GM21423 (cell line): ENCODE measurements at regions not wholly inside any gene's neighbourhood (a gene's known extent, or its start where the extent isn't known, plus 50 kb on each side); places are given as distances from the start of the nearest gene placed in this dataset.

Source experiments
- ATAC-seq: cut with Tn5 transposase; IDR thresholded peaks from one replicate; pipeline ENCODE4 v1.9.1; 2021; ENCODE audit warnings: mild to moderate bottlenecking, moderate library complexity; ENCODE audit not compliant: unreplicated experiment

DNA sequence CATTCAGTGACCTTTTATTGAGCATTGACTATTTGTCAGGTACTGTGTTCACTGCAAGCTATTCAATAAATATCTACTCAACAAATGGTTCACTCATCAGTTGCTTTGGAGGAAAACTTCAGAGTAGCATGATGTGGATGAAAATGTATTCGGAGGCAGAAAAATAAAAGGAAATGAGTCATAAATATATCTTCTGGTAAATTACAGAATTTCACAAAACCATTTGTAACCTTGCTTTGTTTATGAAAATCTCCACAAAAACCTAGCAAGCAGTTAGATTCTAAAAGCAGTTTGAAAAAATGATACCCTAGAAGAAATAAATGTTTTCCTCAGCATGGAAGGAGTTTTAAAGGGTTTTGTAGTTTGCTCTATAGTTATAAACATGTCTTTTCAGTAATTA, 399.6 kb downstream of the LMO7 start:
- ATAC-seq = no peak

DNA sequence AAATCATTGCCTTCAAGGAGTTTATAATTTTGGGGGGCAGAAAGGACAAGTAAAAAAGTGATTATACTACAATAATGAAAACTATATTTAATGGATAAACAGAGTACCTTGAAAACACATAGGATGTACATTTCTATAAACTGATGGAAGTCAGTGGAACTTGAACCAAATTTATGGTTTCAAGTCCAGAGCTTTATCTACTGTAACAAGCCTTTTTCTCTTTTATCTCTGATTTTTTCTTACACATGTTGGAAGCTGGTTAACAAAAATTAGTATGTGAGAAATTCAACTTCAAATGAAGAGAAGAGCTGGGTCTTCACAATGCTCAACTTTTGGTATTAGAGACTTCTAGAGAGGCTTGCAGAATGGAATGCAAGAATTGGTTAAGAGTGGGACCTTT, 393.6 kb downstream of the LMO7 start:
- no peak for ATAC-seq

DNA sequence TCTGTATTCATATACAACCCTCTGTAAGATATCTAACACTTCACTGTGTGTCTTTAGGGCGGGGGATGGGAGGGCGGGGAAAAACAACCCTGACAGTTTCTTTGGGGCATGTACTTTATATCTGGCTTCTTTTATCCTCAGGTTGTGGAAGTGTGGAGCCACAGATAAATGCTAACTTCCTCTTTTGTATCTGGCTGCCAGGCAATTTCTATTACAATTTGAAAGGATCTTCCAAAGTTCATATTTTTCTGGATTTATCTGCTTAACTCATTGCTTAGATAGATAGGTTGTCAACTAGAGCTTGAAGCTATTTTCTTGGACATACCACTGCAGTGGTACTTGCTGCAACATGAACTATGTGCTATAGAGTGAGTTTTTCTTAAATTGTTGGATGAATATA, 393.0 kb downstream of the LMO7 start:
- no peak for ATAC-seq

DNA sequence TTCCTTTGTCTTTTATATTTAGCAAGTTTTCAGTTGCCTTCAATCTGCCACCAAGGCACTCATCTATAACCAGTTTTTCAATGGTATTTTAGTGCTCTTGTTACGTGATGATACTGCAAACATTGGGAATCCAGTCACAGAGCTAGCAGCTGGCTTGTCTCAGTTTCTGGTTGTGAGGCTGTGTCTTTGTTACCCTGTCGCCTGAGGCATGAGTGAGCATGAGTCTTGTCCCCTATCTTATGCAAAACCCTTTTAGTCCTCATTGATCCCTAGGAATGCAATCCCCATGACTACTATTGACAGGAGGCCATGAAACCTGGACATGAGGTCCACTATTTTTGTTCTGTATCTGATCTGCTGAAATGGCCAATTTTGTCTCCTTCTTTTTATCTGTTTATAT, 391.0 kb downstream of the LMO7 start:
- ATAC-seq = no peak

DNA sequence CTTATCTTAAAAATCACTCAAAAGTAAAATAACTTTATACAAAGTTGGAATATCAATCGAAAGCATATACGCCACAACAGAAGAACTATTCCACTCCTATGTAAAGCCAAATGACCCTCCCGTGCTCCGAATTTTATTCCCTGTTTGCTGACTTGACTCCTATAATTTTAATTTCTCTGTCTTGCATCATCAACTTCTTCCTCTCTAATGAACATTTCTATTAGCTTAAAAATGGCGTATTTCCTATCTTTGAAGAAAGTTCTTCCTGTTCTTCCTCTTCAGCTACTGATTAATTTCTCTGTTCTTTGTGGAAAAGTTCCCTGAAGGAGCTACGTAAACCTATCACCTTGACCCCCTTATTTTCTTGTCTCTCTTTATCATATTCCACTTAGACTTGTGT, 389.3 kb downstream of the LMO7 start:
- ATAC-seq = no peak

DNA sequence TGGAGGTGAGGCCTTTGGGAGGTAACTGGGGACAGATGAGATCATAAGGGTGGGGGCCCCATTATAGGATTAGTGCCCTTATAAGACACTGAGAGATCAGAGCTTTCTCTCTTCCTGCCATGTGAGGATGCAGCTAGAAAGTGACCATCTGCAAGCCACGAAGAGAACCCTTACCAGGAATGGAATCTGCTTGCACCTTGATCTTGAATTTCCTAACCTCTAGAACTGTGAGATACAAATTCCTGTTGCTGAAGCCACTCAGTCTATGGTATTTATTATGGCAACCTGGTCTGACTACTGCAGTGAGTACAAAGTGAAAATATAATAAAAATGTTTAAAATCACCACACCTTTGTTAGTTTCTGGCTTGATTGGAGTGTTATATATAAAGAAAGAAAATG, 388.0 kb downstream of the LMO7 start:
- no peak for ATAC-seq

DNA sequence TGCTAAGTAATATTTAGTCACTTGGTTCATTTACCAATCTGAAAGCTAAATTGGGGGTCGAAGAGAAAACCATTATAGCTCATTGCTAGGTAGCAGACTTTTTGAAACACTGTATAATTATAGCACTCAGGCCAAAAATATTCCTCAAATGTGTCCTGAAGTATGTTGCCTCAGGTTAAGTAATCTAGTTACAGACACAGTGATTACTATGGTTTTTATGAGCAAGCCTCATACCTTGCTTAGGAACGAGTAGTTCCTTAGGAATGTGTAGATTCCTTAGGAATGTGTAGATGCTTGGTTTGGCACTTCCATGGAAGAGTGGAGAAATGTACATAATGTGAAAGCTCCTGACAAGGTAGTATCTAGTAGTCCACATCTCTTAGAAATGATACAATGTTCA, 387.5 kb downstream of the LMO7 start:
- no peak for ATAC-seq

DNA sequence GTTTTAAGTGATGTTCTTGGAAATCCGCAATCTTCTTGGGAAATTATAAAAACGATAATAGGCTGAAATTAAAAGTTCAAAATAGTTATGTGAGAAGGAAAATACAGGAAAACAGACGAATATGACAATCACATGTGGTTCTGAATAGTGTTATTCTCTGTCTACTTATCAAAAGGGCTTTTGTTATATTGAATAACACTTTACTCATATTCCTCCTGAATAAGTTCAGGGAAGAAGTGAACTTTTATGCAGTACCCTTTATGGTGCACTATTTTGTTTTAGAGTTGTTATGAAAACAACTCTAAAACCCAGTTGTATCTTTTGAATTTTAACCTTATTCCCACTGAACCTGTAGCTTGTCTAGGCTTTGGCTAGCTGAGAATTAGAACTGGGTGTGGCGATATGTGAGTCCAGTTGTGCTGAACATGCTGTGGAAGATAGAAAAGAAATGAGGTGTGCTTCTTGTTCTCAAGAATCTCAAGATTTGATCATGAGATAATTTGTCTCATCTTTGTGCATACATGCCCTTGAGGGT, 384.4 kb downstream of the LMO7 start:
- ATAC-seq = no peak

DNA sequence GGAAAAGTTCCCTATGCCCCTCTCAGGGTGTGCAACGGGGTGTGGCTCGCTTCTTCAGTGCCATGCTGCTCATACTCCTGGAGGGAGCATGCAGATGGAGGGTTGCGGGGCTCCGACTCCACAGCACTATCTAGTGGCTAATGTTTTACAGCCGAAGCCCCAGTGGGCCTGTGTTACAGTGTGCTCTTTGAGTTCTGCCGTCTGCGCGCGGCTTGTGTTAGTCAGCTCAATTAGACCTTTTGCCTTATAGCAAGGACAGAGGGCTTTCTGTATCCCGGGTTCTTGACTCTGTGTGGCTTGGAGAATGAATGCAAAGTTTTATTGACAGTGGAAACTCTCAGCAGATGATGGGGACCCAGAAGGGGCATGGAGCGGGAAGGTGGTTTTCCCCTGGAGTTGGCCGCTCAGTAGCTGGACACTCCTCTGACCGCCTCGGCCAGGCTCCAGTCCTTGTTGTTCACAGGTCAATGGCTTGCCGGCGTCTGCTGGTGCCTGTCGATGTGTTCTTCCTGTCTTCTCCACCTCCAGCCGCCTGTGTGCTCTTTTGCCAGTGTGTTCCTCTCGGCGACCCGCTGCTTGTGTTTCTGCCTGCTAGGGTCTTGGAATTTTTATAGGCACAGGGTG, 383.4 kb downstream of the LMO7 start:
- no peak for ATAC-seq

DNA sequence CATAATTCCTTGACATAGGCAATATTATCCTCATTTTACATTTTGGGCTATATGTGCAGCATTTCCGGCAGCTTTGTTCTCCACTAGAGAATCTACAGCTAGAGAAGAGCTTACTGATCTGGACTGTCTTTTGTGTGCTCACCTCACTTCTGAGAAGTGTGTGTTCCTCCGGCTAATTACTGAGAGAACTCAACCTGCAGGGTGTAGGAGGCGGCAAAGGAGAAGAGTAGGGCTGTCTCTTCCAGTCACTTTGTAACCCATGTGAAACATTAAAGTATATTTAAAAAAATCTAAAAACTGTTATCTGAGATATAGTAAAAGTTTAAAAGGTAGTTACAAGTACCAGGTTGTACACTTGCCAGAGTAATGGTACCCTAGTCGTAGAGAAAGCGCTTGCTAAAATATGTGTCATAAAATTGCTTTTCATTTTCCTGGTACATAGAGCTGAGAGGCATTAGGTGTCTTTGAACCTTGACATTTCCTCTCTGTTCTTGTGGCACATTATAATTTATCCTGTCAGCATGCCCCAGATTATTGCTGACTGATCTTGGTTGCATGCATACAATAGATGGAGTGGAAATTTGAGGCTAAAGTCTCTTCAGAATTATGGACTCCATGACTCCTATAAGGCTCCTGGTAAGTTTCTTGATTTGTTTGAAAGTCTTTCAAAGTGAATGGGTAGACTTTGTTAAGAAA, 381.9 kb downstream of the LMO7 start:
- no peak for ATAC-seq

DNA sequence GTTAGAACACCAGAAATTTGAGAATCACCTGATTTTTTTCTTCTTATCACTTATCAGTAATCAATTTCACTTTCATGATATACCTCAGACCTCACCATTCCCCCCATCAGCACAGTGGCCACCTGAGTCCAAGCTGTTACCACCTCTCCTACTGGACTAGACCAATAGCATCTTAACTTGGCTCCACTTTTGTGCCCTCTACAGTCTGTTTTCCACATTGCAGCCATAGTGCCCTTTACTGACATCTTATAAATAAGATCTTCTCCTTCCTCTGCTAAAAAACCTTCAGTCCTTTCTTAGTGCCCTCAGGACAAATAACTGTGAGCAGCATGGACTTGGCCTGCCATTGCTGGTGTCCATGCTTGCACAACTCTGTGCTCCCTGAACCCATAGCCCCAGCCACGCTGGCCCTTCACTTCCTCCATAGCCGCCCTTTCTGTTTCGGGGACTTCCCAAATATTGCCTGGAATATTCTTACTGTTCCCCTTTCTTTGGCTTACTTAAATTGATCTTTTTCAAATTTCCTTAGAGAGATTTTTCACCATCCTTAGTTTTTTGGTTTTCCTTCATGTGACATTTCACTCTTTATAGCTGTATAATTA, 380.8 kb downstream of the LMO7 start:
- peak; percentile 83 for ATAC-seq

DNA sequence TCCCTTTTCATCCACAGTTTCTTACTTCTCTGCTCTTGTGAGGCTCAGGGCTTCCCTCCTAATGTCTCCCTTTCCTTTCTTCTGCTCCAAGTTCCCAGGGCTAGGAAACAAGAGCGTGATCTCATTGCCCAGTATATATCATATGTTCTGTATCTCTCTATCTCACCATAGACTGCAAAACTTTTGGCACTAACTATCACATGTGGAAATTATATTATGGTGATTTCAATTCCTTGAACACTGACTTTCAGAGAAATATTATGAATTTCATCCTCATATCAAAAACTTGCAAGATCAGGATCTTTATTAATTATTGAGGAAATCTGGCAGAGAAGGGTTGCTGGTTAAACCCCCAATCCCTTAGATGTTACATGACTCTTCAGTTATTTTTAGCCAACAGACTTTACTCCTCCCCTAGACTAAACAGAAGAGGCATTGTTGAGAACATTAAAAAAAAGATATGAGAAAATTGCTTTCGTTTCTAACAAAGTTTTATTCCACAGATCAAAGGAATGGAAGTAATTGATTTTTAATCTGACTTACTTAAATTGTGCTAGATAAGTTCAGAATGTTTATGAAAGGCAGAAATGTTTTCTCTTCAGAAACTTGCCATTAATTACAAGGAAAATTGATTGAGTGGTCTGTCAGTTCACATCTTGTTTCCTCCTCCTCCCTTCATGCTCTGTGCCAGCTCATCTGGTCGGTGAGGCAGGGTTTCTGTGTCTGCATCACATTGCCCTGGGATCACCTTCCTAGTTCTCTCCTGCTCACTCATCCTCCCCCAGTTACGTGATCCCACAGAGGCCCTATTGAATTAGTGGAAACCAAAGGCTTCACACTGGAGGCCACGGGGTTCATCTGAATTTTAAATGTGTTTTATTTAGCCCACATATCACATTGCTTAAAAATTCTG, 378.5 kb downstream of the LMO7 start:
- ATAC-seq = no peak

DNA sequence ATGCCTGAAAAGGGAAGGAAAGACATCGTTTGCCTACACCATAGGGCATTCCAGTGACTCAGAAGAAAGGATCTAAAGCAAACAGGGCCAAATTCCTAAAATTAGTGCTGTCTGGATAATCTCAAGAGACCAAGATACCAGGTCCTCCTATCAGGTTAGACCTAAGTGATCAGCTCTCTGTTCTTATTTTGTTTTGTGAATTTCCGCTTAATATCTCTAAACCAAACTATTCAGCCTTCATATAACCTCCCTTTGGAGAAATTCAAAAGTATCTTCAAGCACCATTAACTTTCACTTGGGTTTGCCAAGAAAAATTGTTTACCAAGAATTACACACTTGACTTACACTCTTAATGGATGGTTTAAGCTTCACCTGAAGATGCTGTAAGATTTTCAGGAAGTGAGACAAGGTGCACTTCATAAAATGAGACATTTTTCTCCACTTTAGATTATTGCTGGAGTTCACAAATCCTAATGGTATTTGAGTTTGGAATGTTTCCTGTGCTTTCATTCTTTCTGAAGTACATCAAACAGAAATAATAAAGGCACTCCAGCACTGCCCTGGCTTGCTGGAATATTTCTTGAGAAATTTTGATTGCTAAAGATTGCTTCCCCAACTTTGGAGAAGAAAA, 376.1 kb downstream of the LMO7 start:
- ATAC-seq = no peak

DNA sequence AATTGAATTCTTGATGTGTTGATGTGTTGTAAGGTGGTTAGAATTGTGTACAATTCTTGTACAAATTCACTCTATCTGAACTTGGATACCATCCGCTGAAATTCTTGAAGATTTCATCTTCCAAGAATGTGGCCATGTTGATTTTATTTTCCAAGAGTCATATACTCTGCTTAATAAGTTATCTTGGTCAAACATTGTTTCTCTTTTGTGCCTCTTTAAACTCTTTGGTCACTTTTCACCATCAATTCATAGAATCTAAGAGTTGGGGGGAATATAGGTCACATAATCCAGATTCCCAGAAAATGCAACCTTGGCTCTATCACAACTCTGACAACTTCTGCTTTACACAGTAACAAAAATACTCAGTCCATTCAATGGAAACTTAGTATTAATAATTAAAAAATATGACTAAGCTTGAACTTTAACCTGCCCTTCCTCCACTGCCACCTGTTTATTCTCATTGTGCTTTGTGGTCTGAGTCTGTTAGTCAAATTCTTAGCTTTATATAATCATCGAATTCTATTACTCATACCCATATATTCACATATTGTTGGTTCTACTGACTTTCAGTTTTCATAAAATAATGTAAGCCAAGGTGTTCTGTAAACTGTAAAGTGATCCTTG, 373.2 kb downstream of the LMO7 start:
- ATAC-seq = no peak

DNA sequence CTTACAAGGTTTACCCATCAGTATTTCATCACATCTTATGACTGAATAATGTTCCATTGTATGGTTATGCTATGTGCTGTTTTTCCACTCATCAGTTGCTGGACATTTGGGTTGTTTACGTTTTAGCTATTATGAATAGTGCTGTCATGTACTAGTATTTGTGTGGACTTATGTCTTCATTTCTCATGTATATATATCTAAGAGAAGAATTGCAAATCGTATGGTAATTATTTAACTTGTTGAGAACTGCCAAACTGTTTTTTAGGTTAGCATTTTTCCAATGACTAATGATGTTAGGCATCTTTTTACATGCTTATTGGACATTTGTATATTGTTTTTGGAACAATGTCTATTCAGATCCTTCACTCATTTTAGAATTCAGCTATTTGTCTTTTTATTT, 368.3 kb downstream of the LMO7 start:
- no peak for ATAC-seq

DNA sequence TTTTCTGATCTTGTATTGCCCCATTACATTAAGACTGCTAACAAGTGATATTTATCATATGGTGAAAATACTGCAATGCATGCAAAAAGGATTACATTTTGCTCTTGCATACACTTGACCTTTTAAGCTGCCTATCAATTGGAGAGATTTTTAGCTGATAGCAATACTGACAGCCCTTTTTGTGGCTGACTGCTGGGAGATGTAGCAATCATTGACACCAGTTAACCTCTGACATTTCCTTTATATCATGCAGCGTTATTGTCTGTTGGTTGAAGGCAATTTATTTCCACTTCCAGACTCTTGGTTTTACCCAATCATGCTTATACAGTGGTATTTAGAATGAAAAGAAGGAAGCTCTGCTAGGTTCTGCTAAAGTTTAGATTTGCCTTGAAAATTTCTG, 364.0 kb downstream of the LMO7 start:
- no peak for ATAC-seq

DNA sequence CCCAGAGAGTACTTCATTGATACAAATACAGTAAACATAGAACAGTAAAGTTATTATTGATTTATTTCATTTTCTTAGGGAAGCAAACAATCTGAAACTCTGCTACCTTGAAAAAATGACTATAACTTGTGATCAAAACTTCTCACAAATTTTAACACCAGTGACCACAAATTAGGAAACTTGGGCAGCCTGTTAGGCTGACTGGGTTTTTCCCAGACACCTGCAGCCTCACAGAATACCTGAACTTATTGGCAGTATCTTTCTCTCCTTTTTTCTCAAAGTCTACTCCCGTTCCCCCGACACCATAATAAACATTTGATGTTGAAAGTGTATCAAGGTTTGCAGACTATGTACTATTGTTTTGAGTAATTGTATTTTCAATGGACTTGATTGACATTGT, 360.5 kb downstream of the LMO7 start:
- no peak for ATAC-seq

DNA sequence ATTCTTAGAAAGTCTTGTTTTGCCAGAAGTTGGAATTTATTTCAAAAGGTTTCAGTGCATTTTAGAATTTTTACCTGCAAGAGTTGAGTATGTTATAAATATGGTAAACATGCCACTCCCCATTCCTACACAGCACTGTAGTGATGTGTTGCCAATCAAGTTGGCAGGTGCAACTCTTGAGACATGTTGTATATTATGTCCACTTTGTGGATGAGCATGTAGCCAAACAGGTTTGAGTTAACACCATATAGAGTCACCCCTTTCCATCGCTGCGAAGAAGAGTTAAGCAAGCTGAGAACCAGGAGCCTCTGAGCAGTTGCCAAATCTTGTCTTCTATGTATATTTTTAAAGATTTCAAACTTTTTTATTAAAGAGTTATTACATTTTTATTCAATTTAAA, 359.8 kb downstream of the LMO7 start:
- ATAC-seq = no peak

DNA sequence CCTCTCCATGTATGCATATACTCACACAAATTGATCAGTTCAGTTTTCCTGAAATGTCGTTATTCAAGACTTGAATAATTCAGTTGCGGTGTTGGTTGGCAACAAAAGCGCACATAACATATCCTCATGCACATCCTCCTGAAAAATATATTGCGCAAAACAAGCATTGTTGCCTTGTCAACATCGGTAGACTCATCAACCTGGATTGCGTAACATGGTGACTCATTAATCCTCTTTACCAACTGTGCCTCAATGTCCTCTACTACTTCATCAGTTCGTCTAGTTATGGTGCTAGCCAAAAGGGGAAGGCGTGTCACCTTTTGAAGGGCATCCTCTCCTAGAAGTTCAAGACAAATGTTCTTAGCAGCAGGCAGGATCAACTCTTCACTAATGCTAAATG, 357.7 kb downstream of the LMO7 start:
- ATAC-seq = no peak

DNA sequence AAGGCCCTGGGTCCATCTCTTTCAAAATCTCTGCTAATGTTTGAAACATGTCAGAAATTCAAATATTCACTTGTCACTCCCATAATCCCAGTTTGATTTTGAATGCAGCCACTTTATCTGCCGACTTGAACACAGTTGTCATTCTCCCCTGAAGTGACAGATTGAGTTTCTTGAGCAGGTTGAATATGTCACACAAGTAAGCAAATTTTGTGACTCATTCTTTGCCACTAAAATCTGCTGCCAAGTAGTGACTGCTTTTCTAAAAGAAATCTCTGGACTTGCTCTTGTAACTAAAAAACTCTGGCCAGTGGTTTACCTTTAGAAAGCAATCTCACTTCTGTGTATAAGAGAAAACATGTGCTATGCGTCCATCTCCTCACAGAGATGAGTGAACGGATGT, 357.1 kb downstream of the LMO7 start:
- ATAC-seq = no peak
